ENCODE measurements at regions not wholly inside any gene's neighbourhood (a gene's known extent, or its start where the extent isn't known, plus 50 kb on each side); places are given as distances from the start of the nearest gene placed in this dataset.

DNA sequence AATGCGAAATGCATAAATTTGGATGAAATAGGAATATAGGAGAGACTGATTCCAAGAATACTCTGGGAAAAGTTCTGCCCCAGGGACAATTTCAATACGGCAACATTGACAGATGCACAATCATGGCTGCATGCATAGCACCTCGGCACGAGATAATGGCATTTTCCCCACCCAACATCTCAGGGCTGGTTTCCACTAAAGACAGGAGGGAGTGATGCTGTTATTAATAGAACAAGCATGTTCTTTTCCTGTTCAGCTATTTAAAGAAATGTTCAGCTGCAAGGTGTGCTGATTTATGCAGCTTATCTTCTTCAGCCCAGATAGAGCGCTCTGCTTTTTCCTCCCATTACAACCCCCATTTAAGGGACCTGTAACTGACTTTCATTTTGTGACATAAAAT is 740.2 kb downstream of the TLR4 start:
- TF ChIP-seq, protein P1, sequence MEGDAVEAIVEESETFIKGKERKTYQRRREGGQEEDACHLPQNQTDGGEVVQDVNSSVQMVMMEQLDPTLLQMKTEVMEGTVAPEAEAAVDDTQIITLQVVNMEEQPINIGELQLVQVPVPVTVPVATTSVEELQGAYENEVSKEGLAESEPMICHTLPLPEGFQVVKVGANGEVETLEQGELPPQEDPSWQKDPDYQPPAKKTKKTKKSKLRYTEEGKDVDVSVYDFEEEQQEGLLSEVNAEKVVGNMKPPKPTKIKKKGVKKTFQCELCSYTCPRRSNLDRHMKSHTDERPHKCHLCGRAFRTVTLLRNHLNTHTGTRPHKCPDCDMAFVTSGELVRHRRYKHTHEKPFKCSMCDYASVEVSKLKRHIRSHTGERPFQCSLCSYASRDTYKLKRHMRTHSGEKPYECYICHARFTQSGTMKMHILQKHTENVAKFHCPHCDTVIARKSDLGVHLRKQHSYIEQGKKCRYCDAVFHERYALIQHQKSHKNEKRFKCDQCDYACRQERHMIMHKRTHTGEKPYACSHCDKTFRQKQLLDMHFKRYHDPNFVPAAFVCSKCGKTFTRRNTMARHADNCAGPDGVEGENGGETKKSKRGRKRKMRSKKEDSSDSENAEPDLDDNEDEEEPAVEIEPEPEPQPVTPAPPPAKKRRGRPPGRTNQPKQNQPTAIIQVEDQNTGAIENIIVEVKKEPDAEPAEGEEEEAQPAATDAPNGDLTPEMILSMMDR (conservative IDR thresholded peaks at IDR 0.05 in 1 of 2, IDR thresholded peaks at IDR 0.05 in 1 of 2; ENCODE audit: low read depth in 1 of 2, low read length in 2 of 2), result no peak
- TF ChIP-seq EZH2 (IDR thresholded peaks at IDR 0.05; ENCODE audit: low read length, missing control alignments), result no peak
